DND-41 (cell line): ENCODE measurements at regions not wholly inside any gene's neighbourhood (a gene's known extent, or its start where the extent isn't known, plus 50 kb on each side); places are given as distances from the start of the nearest gene placed in this dataset.

Experiments
- ATAC-seq: fragments of 200-7000 bp; cut with Tn5 transposase; 3 replicates; pipeline ENCODE4 v1.9.1; 2021; ENCODE audit warnings: low read depth; ENCODE audit not compliant: insufficient read depth
- DNase-seq: peaks from one replicate; pipeline ENCODE4 v3.0.0-alpha.2; 2020
- H2AFZ ChIP-seq: 2 replicates; pipeline ENCODE4 v1.6.0; 2012; ENCODE audit warnings: low read depth, low read length
- H3K27ac ChIP-seq: 2 replicates; pipeline ENCODE4 v1.5.1; 2012; ENCODE audit warnings: low read length, inconsistent platforms
- H3K27me3 ChIP-seq: fragments of 200-600 bp; sonication (generic); 2 replicates; pipeline ENCODE4 v1.6.0; 2012; ENCODE audit warnings: low read length, mild to moderate bottlenecking, inconsistent platforms; ENCODE audit not compliant: insufficient read depth, poor library complexity
- H3K36me3 ChIP-seq: 2 replicates; pipeline ENCODE4 v1.5.1; 2012; ENCODE audit warnings: low read length, inconsistent platforms; ENCODE audit not compliant: insufficient read depth
- H3K4me1 ChIP-seq: 2 replicates; pipeline ENCODE4 v1.5.1; 2012; ENCODE audit warnings: mild to moderate bottlenecking, low read length; ENCODE audit not compliant: insufficient read depth
- H3K4me2 ChIP-seq: 2 replicates; pipeline ENCODE4 v1.6.0; 2012; ENCODE audit warnings: mild to moderate bottlenecking, moderate library complexity, low read length, inconsistent platforms; ENCODE audit not compliant: insufficient read depth
- H3K4me3 ChIP-seq, 2 experiments: fragments of 200-600 bp in 1 of 2; shearing (Covaris generic) in 1 of 2; 2 replicates each; pipeline ENCODE4 v1.5.1; 2012 to 2016; ENCODE audit warnings: inconsistent platforms in 2 of 2, low read length in 2 of 2, mild to moderate bottlenecking in 2 of 2, low read depth in 1 of 2, moderate library complexity in 1 of 2
- H3K79me2 ChIP-seq: 2 replicates; pipeline ENCODE4 v1.6.0; 2012; ENCODE audit warnings: low read length, inconsistent platforms; ENCODE audit not compliant: insufficient read depth
- H3K9ac ChIP-seq: 2 replicates; pipeline ENCODE4 v1.6.0; 2012; ENCODE audit warnings: low read depth, mild to moderate bottlenecking, inconsistent platforms, low read length, moderate library complexity
- H3K9me3 ChIP-seq: 2 replicates; pipeline ENCODE4 v1.5.1; 2012; ENCODE audit warnings: low read length, moderate library complexity, mild to moderate bottlenecking, inconsistent platforms; ENCODE audit not compliant: insufficient read depth, severe bottlenecking
- H4K20me1 ChIP-seq: 2 replicates; pipeline ENCODE4 v1.6.0; 2012; ENCODE audit warnings: low read length; ENCODE audit not compliant: insufficient read depth
- EZH2 ChIP-seq: IDR thresholded peaks from 3 replicates; pipeline ENCODE4 v1.6.1; 2012; ENCODE audit warnings: borderline replicate concordance, low read depth, mild to moderate bottlenecking, moderate library complexity, low read length, inconsistent platforms; ENCODE audit not compliant: severe bottlenecking
- TF ChIP-seq, protein P1 (sequence below): IDR thresholded peaks from 2 replicates; pipeline ENCODE4 v1.5.1; 2012; ENCODE audit warnings: borderline replicate concordance, low read length, moderate library complexity, mild to moderate bottlenecking; ENCODE audit not compliant: poor library complexity, severe bottlenecking; ENCODE audit errors: extremely low read depth

DNA sequence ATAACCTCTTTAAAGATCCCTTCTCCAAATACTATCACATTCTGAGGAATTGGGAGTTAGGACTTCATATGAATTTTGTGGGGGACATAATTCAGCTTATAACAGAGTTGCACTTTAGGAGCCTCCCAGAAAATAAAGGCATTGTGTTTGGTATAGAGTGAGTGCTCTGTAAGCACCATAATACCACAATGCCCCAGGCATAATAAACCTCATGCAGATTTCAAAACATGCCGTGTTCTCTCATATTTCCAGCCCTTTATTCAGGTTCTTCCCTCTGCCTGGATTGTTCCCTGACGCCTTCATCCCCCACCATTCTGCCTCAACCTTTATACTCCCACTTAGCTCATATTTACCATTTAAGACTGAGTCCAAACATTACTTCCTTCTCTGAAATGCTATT, 398.8 kb upstream of the FAT3 start:
- no peak overlapping the region for H3K9ac ChIP-seq
- no peak overlapping the region for H3K27ac ChIP-seq
- no peak for TF ChIP-seq EZH2
- TF ChIP-seq, protein P1, sequence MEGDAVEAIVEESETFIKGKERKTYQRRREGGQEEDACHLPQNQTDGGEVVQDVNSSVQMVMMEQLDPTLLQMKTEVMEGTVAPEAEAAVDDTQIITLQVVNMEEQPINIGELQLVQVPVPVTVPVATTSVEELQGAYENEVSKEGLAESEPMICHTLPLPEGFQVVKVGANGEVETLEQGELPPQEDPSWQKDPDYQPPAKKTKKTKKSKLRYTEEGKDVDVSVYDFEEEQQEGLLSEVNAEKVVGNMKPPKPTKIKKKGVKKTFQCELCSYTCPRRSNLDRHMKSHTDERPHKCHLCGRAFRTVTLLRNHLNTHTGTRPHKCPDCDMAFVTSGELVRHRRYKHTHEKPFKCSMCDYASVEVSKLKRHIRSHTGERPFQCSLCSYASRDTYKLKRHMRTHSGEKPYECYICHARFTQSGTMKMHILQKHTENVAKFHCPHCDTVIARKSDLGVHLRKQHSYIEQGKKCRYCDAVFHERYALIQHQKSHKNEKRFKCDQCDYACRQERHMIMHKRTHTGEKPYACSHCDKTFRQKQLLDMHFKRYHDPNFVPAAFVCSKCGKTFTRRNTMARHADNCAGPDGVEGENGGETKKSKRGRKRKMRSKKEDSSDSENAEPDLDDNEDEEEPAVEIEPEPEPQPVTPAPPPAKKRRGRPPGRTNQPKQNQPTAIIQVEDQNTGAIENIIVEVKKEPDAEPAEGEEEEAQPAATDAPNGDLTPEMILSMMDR: no peak
- H3K9me3 ChIP-seq: no peaks in the 10 kb centered on the region
- no peaks in the 10 kb centered on the region for H4K20me1 ChIP-seq
- H3K36me3 ChIP-seq: no peaks in the 10 kb centered on the region
- H3K4me2 ChIP-seq: no peak overlapping the region
- ATAC-seq (no peak), DNase-seq (no peak)
- no peak overlapping the region for H3K4me3 ChIP-seq
- H3K4me1 ChIP-seq: no peaks in the 10 kb centered on the region
- no peaks in the 10 kb centered on the region for H3K79me2 ChIP-seq
- H3K27me3 ChIP-seq: no peaks in the 10 kb centered on the region
- no peak overlapping the region for H2AFZ ChIP-seq

GRCh38 chr11:91823252-91823830, 401.3 kb upstream of the FAT3 start:
- DNase-seq: no peak

GRCh38 chr11:91822805-91823204, 401.8 kb upstream of the FAT3 start:
- ATAC-seq (no peak), DNase-seq (no peak)
- no peak overlapping the region for H3K4me3 ChIP-seq
- no peaks in the 10 kb centered on the region for H3K36me3 ChIP-seq
- H3K9me3 ChIP-seq: no peaks in the 10 kb centered on the region
- H4K20me1 ChIP-seq: no peaks in the 10 kb centered on the region
- no peaks in the 10 kb centered on the region for H3K79me2 ChIP-seq
- H3K27me3 ChIP-seq: no peaks in the 10 kb centered on the region
- TF ChIP-seq, protein P1: no peak
- TF ChIP-seq EZH2: no peak
- no peak overlapping the region for H3K9ac ChIP-seq
- H3K27ac ChIP-seq: no peak overlapping the region
- no peaks in the 10 kb centered on the region for H3K4me1 ChIP-seq
- H2AFZ ChIP-seq: no peak overlapping the region
- H3K4me2 ChIP-seq: no peak overlapping the region

More at GRCh38 chr11:91823252-91823830, 401.3 kb upstream of the FAT3 start:
- ATAC-seq: no peak
- Histone ChIP-seq H4K20me1 (no peaks in the 10 kb centered on the region), H2AFZ (no peak overlapping the region), H3K4me1 (no peaks in the 10 kb centered on the region), H3K27ac (no peak overlapping the region), H3K79me2 (no peaks in the 10 kb centered on the region), H3K36me3 (no peaks in the 10 kb centered on the region), H3K4me2 (no peak overlapping the region), H3K27me3 (no peaks in the 10 kb centered on the region), H3K4me3 (no peak overlapping the region), H3K9me3 (no peaks in the 10 kb centered on the region), H3K9ac (no peak overlapping the region)
- no peak for TF ChIP-seq EZH2
- TF ChIP-seq, protein P1: no peak
